ENCODE measurements at regions not wholly inside any gene's neighbourhood (a gene's known extent, or its start where the extent isn't known, plus 50 kb on each side); places are given as distances from the start of the nearest gene placed in this dataset.

DNA sequence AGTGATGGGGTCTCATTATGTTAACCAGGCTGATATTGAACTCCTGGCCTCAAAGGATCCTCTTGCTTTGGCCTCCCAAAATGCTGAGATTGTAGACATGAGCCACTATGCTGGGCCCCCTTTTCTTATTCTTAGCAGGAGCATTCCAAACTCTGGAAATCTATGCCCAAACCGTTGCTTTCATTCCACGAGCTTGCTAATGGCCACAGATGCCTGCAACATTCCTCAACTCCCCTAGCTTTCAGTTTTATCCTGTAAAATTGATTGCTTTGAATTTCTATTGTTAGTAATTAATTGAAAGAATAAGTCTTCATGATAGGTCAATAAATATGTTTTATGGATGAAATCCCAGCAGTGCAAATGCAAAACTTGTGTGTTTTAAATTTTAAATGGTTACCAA lies 564.8 kb upstream of the WWC1 start:
- no peak for DNase-seq
- Histone ChIP-seq H3K4me1 (ENCODE audit: insufficient read depth, low read length) (no peaks in the 10 kb centered on the region), H3K36me3 (ENCODE audit: insufficient read depth, low read length) (no peaks in the 10 kb centered on the region), H3K27me3 (ENCODE audit: insufficient read depth, low read length) (no peaks in the 10 kb centered on the region), H3K4me3 (ENCODE audit: low read length in 2 of 2) (no peak overlapping the region), H3K27ac (ENCODE audit: low read depth, low read length) (no peak overlapping the region), H3K9me3 (ENCODE audit: control insufficient read depth in 1 of 2, low read length in 2 of 2) (no peaks in the 10 kb centered on the region)
- ChIA-PET CTCF (ENCODE audit: partially characterized antibody) (interaction anchor here (1.1 to 5.4 kb wide), 2 partner anchors 11 to 494 kb away, joined by 3 to 47 read pairs; no protein-coding TSS in a partner anchor), POLR2A (ENCODE audit: partially characterized antibody) (no interaction called here)
- Mint-ChIP-seq H3K27me3 (peaks cover 0 to 4% of the 10 kb centered on the region in 2 donors), H3K4me1 (peaks cover 0 to 7% (median 5%) of the 10 kb centered on the region in 4 donors), H3K27ac (no peak overlapping the region), H3K9me3 (no peaks in the 10 kb centered on the region), H3K36me3 (no peaks in the 10 kb centered on the region), H3K4me3 (no peak overlapping the region)
- intact Hi-C loops (cut with micrococcal nuclease): no loop called here

GRCh38 chr5:167730121-167730520 lies 561.3 kb upstream of the WWC1 start:
- Mint-ChIP-seq H3K9me3 (no peaks in the 10 kb centered on the region), H3K4me1 (no peaks in the 10 kb centered on the region), H3K36me3 (no peaks in the 10 kb centered on the region), H3K27me3 (no peaks in the 10 kb centered on the region), H3K4me3 (no peak overlapping the region), H3K27ac (no peak overlapping the region)
- no peak overlapping the region for H3K4me3 ChIP-seq (ENCODE audit: low read length in 2 of 2)
- ChIA-PET CTCF (ENCODE audit: partially characterized antibody) (interaction anchor here (0.9 to 1.2 kb wide), 2 partner anchors 8 to 488 kb away, joined by 3 read pairs; no protein-coding TSS in a partner anchor), POLR2A (ENCODE audit: partially characterized antibody) (no interaction called here)
- no peak overlapping the region for H3K27ac ChIP-seq (ENCODE audit: low read depth, low read length)
- H3K9me3 ChIP-seq (ENCODE audit: control insufficient read depth in 1 of 2, low read length in 2 of 2): no peaks in the 10 kb centered on the region
- intact Hi-C loops (cut with micrococcal nuclease): no loop called here
- no peaks in the 10 kb centered on the region for H3K36me3 ChIP-seq (ENCODE audit: insufficient read depth, low read length)
- no peaks in the 10 kb centered on the region for H3K27me3 ChIP-seq (ENCODE audit: insufficient read depth, low read length)
- H3K4me1 ChIP-seq (ENCODE audit: insufficient read depth, low read length): no peaks in the 10 kb centered on the region
- DNase-seq: no peak

- no peaks in the 10 kb centered on the region for H3K4me1 ChIP-seq (ENCODE audit: insufficient read depth, low read length)
- no peaks in the 10 kb centered on the region for H3K36me3 ChIP-seq (ENCODE audit: insufficient read depth, low read length)
- H3K9me3 ChIP-seq (ENCODE audit: control insufficient read depth in 1 of 2, low read length in 2 of 2): no peaks in the 10 kb centered on the region
- Mint-ChIP-seq H3K9me3 (no peaks in the 10 kb centered on the region), H3K27me3 (no peaks in the 10 kb centered on the region), H3K4me1 (no peaks in the 10 kb centered on the region), H3K27ac (no peak overlapping the region), H3K36me3 (no peaks in the 10 kb centered on the region), H3K4me3 (no peak overlapping the region)
- intact Hi-C loops (cut with micrococcal nuclease): no loop called here
- CTCF ChIA-PET (ENCODE audit: partially characterized antibody): interaction anchor here (1.2 kb wide), 1 partner anchor 9 kb away, joined by 3 read pairs; no protein-coding TSS in a partner anchor
- no peaks in the 10 kb centered on the region for H3K27me3 ChIP-seq (ENCODE audit: insufficient read depth, low read length)
- no peak overlapping the region for H3K27ac ChIP-seq (ENCODE audit: low read depth, low read length)
- DNase-seq: no peak
- no peak overlapping the region for H3K4me3 ChIP-seq (ENCODE audit: low read length in 2 of 2)
- POLR2A ChIA-PET (ENCODE audit: partially characterized antibody): no interaction called here
Observed at GRCh38 chr5:167730656-167731055, 560.8 kb upstream of the WWC1 start.

- H3K27ac ChIP-seq (ENCODE audit: low read depth, low read length): no peak overlapping the region
- no peaks in the 10 kb centered on the region for H3K4me1 ChIP-seq (ENCODE audit: insufficient read depth, low read length)
- no peaks in the 10 kb centered on the region for H3K9me3 ChIP-seq (ENCODE audit: control insufficient read depth in 1 of 2, low read length in 2 of 2)
- POLR2A ChIA-PET (ENCODE audit: partially characterized antibody): no interaction called here
- H3K27me3 ChIP-seq (ENCODE audit: insufficient read depth, low read length): no peaks in the 10 kb centered on the region
- H3K9me3 Mint-ChIP-seq: no peaks in the 10 kb centered on the region
- no peak overlapping the region for H3K27ac Mint-ChIP-seq
- no peaks in the 10 kb centered on the region for H3K4me1 Mint-ChIP-seq
- H3K4me3 Mint-ChIP-seq: no peak overlapping the region
- H3K4me3 ChIP-seq (ENCODE audit: low read length in 2 of 2): no peak overlapping the region
- DNase-seq: no peak
- intact Hi-C loops (cut with micrococcal nuclease): no loop called here
- H3K36me3 Mint-ChIP-seq: no peaks in the 10 kb centered on the region
- CTCF ChIA-PET (ENCODE audit: partially characterized antibody): interaction anchor here (1.3 kb wide), 1 partner anchor 9 kb away, joined by 5 read pairs; no protein-coding TSS in a partner anchor
- no peaks in the 10 kb centered on the region for H3K36me3 ChIP-seq (ENCODE audit: insufficient read depth, low read length)
- no peaks in the 10 kb centered on the region for H3K27me3 Mint-ChIP-seq
Observed at GRCh38 chr5:167731951-167732350, 559.5 kb upstream of the WWC1 start.

GRCh38 chr5:167732499-167732898 lies 558.9 kb upstream of the WWC1 start:
- intact Hi-C loops (cut with micrococcal nuclease): no loop called here
- Mint-ChIP-seq H3K27ac (no peak overlapping the region), H3K4me3 (no peak overlapping the region), H3K9me3 (no peaks in the 10 kb centered on the region), H3K27me3 (no peaks in the 10 kb centered on the region), H3K4me1 (no peaks in the 10 kb centered on the region), H3K36me3 (no peaks in the 10 kb centered on the region)
- CTCF ChIA-PET (ENCODE audit: partially characterized antibody): interaction anchor here (1.3 kb wide), 1 partner anchor 9 kb away, joined by 5 read pairs; no protein-coding TSS in a partner anchor
- Histone ChIP-seq H3K36me3 (ENCODE audit: insufficient read depth, low read length) (no peaks in the 10 kb centered on the region), H3K4me1 (ENCODE audit: insufficient read depth, low read length) (no peaks in the 10 kb centered on the region), H3K4me3 (ENCODE audit: low read length in 2 of 2) (no peak overlapping the region), H3K27me3 (ENCODE audit: insufficient read depth, low read length) (no peaks in the 10 kb centered on the region), H3K9me3 (ENCODE audit: control insufficient read depth in 1 of 2, low read length in 2 of 2) (no peaks in the 10 kb centered on the region), H3K27ac (ENCODE audit: low read depth, low read length) (no peak overlapping the region)
- DNase-seq: no peak
- POLR2A ChIA-PET (ENCODE audit: partially characterized antibody): no interaction called here

DNA sequence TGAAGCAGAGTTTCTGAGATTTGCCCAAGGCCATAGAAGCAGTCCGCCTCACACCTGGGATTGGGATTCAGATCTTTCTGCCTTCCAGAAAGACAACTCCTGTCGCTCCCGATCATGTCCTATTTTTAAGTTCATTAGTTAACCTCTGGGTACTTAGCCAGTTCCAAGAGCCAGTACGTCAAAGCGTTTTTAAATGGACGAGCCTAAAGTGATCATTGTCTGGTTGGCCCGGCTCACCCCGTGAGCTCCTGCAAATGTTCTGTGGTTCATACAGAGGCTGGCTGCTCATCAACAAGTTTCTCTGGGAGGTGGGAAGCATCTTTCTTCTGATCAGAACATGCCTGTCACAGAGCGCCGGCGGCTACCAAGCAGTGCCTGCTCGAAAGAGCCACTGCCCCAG lies 554.5 kb upstream of the WWC1 start:
- ChIA-PET CTCF (ENCODE audit: partially characterized antibody) (interaction anchor here (0.8 kb wide), 1 partner anchor 11 kb away, joined by 3 read pairs; no protein-coding TSS in a partner anchor), POLR2A (ENCODE audit: partially characterized antibody) (no interaction called here)
- no peak overlapping the region for H3K27ac Mint-ChIP-seq
- no peaks in the 10 kb centered on the region for H3K27me3 Mint-ChIP-seq
- H3K9me3 Mint-ChIP-seq: no peaks in the 10 kb centered on the region
- DNase-seq: no peak
- no peaks in the 10 kb centered on the region for H3K27me3 ChIP-seq (ENCODE audit: insufficient read depth, low read length)
- H3K4me1 ChIP-seq (ENCODE audit: insufficient read depth, low read length): no peaks in the 10 kb centered on the region
- no peak overlapping the region for H3K4me3 ChIP-seq (ENCODE audit: low read length in 2 of 2)
- H3K9me3 ChIP-seq (ENCODE audit: control insufficient read depth in 1 of 2, low read length in 2 of 2): no peaks in the 10 kb centered on the region
- no peaks in the 10 kb centered on the region for H3K36me3 ChIP-seq (ENCODE audit: insufficient read depth, low read length)
- H3K4me3 Mint-ChIP-seq: no peak overlapping the region
- H3K4me1 Mint-ChIP-seq: no peaks in the 10 kb centered on the region
- no peak overlapping the region for H3K27ac ChIP-seq (ENCODE audit: low read depth, low read length)
- intact Hi-C loops (cut with micrococcal nuclease): no loop called here
- H3K36me3 Mint-ChIP-seq: no peaks in the 10 kb centered on the region

- Mint-ChIP-seq H3K36me3 (no peaks in the 10 kb centered on the region), H3K27ac (no peak overlapping the region)
Observed at GRCh38 chr5:167743695-167744464, 547.6 kb upstream of the WWC1 start.

More at GRCh38 chr5:167743695-167744464, 547.6 kb upstream of the WWC1 start:
- H3K4me1 Mint-ChIP-seq: no peaks in the 10 kb centered on the region
- H3K4me3 Mint-ChIP-seq: no peak overlapping the region
- no peak for DNase-seq
- H3K27ac ChIP-seq (ENCODE audit: low read depth, low read length): no peak overlapping the region
- H3K36me3 ChIP-seq (ENCODE audit: insufficient read depth, low read length): no peaks in the 10 kb centered on the region
- H3K27me3 ChIP-seq (ENCODE audit: insufficient read depth, low read length): no peaks in the 10 kb centered on the region
- no peak overlapping the region for H3K4me3 ChIP-seq (ENCODE audit: low read length in 2 of 2)
- H3K9me3 ChIP-seq (ENCODE audit: control insufficient read depth in 1 of 2, low read length in 2 of 2): no peaks in the 10 kb centered on the region
- intact Hi-C loops (cut with micrococcal nuclease): no loop called here
- H3K4me1 ChIP-seq (ENCODE audit: insufficient read depth, low read length): no peaks in the 10 kb centered on the region
- no peaks in the 10 kb centered on the region for H3K27me3 Mint-ChIP-seq
- ChIA-PET POLR2A (ENCODE audit: partially characterized antibody) (no interaction called here), CTCF (ENCODE audit: partially characterized antibody) (no interaction called here)
- peaks cover 0 to 3% (median 0%) of the 10 kb centered on the region in 8 donors for H3K9me3 Mint-ChIP-seq

Data from CD4-positive, alpha-beta memory T cell (primary cell).